GM12878 (cell line): ENCODE measurements at regions not wholly inside any gene's neighbourhood (a gene's known extent, or its start where the extent isn't known, plus 50 kb on each side); places are given as distances from the start of the nearest gene placed in this dataset.

Experiments used
- ATAC-seq: fragments of 200-7000 bp; cut with Tn5 transposase; 3 replicates; pipeline ENCODE4 v1.9.1; 2020; ENCODE audit warnings: mild to moderate bottlenecking, moderate library complexity
- BruUV-seq: library from RNA; stranded (reverse); fragments of 400-500 nt; replicated peaks from 2 replicates; lab custom pipeline; 2021; lab: Mats Ljungman, UMichigan
- CTCF ChIA-PET: fragments of 300-600 bp; sonication (Branson Sonifier 250); formaldehyde crosslinking; extraction: SDS; loops from one replicate; lab custom pipeline; 2021; ENCODE audit warnings: inconsistent platforms; lab: Yijun Ruan, JAX
- POLR2A ChIA-PET: fragments of 350-600 bp; formaldehyde crosslinking; extraction: SDS; loops from one replicate; lab custom pipeline; 2021; ENCODE audit warnings: inconsistent platforms; lab: Charles Lee
- RAD21 ChIA-PET: fragments of 300-600 bp; sonication (Branson Sonifier 250); formaldehyde crosslinking; loops from one replicate; lab custom pipeline; 2023; ENCODE audit warnings: antibody characterized with exemption; ENCODE audit not compliant: unreplicated experiment; lab: Charles Lee
- SMC1A ChIA-PET: fragments of 300-600 bp; sonication (Branson Sonifier 250); formaldehyde crosslinking; loops from one replicate; lab custom pipeline; 2023; ENCODE audit not compliant: unreplicated experiment, uncharacterized antibody; lab: Charles Lee
- DNase-seq: peaks from one replicate; pipeline ENCODE4 v3.0.0-alpha.2; 2011; ENCODE audit warnings: low read depth, low spot score
- FAIRE-seq: peaks from 3 replicates; lab custom pipeline; 2011; peaks lifted over from hg19 to GRCh38; lab: Jason Lieb, UNC
- H2AFZ ChIP-seq: 2 replicates; pipeline ENCODE4 v1.6.0; 2011; ENCODE audit warnings: low read depth, low read length, control low read depth; ENCODE audit not compliant: control insufficient read depth
- H3K27ac ChIP-seq: 2 replicates; pipeline ENCODE4 v1.5.1; 2011; ENCODE audit warnings: control low read depth; ENCODE audit not compliant: control insufficient read depth, insufficient read depth
- H3K27me3 ChIP-seq, 2 experiments: replicated peaks in 1 of 2; 2 replicates each; pipeline versions ENCODE4 v1.6.0 to v1.6.1; 2011; ENCODE audit warnings: low read length in 1 of 2; ENCODE audit not compliant: control insufficient read depth in 2 of 2, insufficient read depth in 2 of 2
- H3K36me3 ChIP-seq, 2 experiments: 2 replicates each; pipeline ENCODE4 v1.5.1; 2011; ENCODE audit warnings: low read length in 1 of 2; ENCODE audit not compliant: control insufficient read depth in 2 of 2, insufficient read depth in 2 of 2
- H3K4me1 ChIP-seq: 2 replicates; pipeline ENCODE4 v1.6.1; 2011; ENCODE audit warnings: mild to moderate bottlenecking, low read length, moderate library complexity, mixed read lengths; ENCODE audit not compliant: control insufficient read depth, insufficient read depth
- H3K4me2 ChIP-seq: 2 replicates; pipeline ENCODE4 v1.6.0; 2011; ENCODE audit warnings: control low read depth; ENCODE audit not compliant: control insufficient read depth, insufficient read depth
- H3K4me3 ChIP-seq: fragments of 200-600 bp; sonication (generic); 2 replicates; pipeline ENCODE4 v1.5.1; 2016
- H3K79me2 ChIP-seq: 2 replicates; pipeline ENCODE4 v1.6.0; 2011; ENCODE audit warnings: low read length; ENCODE audit not compliant: control insufficient read depth, insufficient read depth
- H3K9ac ChIP-seq: 2 replicates; pipeline ENCODE4 v1.8.0; 2011; ENCODE audit warnings: low read length, control low read depth, mixed read lengths; ENCODE audit not compliant: control insufficient read depth, insufficient read depth
- H3K9me3 ChIP-seq: replicated peaks from 3 replicates; pipeline ENCODE4 v1.5.1; 2011; ENCODE audit warnings: mild to moderate bottlenecking, low read length; ENCODE audit not compliant: control insufficient read depth, insufficient read depth
- H4K20me1 ChIP-seq: 2 replicates; pipeline ENCODE4 v1.6.0; 2011; ENCODE audit not compliant: control insufficient read depth, insufficient read depth
- BCL3 ChIP-seq: IDR thresholded peaks from 2 replicates; pipeline ENCODE4 v1.6.1; 2011; ENCODE audit warnings: borderline replicate concordance, low read depth, mild to moderate bottlenecking, moderate library complexity, low read length; ENCODE audit not compliant: insufficient read depth, poor library complexity, severe bottlenecking
- BMI1 ChIP-seq: fragments of 450-650 bp; IDR thresholded peaks from 2 replicates; pipeline ENCODE4 v1.6.1; 2016; ENCODE audit warnings: mild to moderate bottlenecking, moderate library complexity, borderline replicate concordance
- CEBPB ChIP-seq, 2 experiments: fragments of 150-350 bp in 1 of 2; IDR thresholded peaks; 2 replicates each; pipeline ENCODE4 v1.6.1; 2012 to 2014; ENCODE audit warnings: low read depth in 2 of 2, low read length in 2 of 2, borderline replicate concordance in 1 of 2, inconsistent platforms in 1 of 2
- EED ChIP-seq: sonication (generic); IDR thresholded peaks from 2 replicates; pipeline ENCODE4 v1.6.1; 2016; ENCODE audit warnings: antibody characterized with exemption, low read depth
- FOXK2 ChIP-seq: fragments of 450-650 bp; IDR thresholded peaks from 2 replicates; pipeline ENCODE4 v1.6.1; 2017; ENCODE audit warnings: mild to moderate bottlenecking, moderate library complexity
- HCFC1 ChIP-seq: fragments of 150-350 bp; IDR thresholded peaks from 2 replicates; pipeline ENCODE4 v1.6.1; 2014; ENCODE audit warnings: low read length
- KAT2A ChIP-seq: conservative IDR thresholded peaks from 2 replicates; pipeline ENCODE4 v1.6.1; 2011; ENCODE audit warnings: low read depth, low read length; ENCODE audit not compliant: control insufficient read depth
- KDM1A ChIP-seq: fragments of 200-600 bp; sonication (generic); IDR thresholded peaks from 2 replicates; pipeline ENCODE4 v1.6.1; 2016; ENCODE audit warnings: borderline replicate concordance
- NR2C2 ChIP-seq: IDR thresholded peaks from 2 replicates; pipeline ENCODE4 v1.6.1; 2011; ENCODE audit warnings: borderline replicate concordance, low read depth; ENCODE audit not compliant: control insufficient read depth, insufficient read length
- NR2F1 ChIP-seq: fragments of 450-650 bp; conservative IDR thresholded peaks from 2 replicates; pipeline ENCODE4 v1.6.1; 2017; ENCODE audit warnings: mild to moderate bottlenecking
- POLR2AphosphoS2 ChIP-seq: IDR thresholded peaks from 2 replicates; pipeline ENCODE4 v1.6.1; 2011; ENCODE audit warnings: low read depth, mild to moderate bottlenecking, low read length, improper control_type of control experiment, moderate library complexity
- REST ChIP-seq: IDR thresholded peaks from 2 replicates; pipeline ENCODE4 v1.6.1; 2012; ENCODE audit warnings: mild to moderate bottlenecking, low read depth, low read length
- RFX5 ChIP-seq: IDR thresholded peaks from 2 replicates; pipeline ENCODE4 v1.6.1; 2011; ENCODE audit warnings: low read depth, low read length, improper control_type of control experiment
- SMC3 ChIP-seq: IDR thresholded peaks from 2 replicates; pipeline ENCODE4 v1.6.1; 2011; ENCODE audit warnings: low read length, improper control_type of control experiment, borderline replicate concordance
- SUPT20H ChIP-seq: IDR thresholded peaks from 2 replicates; pipeline ENCODE4 v1.6.1; 2011; ENCODE audit warnings: low read depth, mild to moderate bottlenecking, low read length, moderate library complexity, borderline replicate concordance; ENCODE audit not compliant: control insufficient read depth
- TAF1 ChIP-seq: IDR thresholded peaks from 2 replicates; pipeline ENCODE4 v1.6.1; 2011; ENCODE audit warnings: mild to moderate bottlenecking, low read depth, low read length, borderline replicate concordance
- TCF3 ChIP-seq: IDR thresholded peaks from 2 replicates; pipeline ENCODE4 v1.6.1; 2012; ENCODE audit warnings: low read depth, mild to moderate bottlenecking, low read length, borderline replicate concordance; ENCODE audit not compliant: insufficient read depth
- ZBED1 ChIP-seq: IDR thresholded peaks from 2 replicates; pipeline ENCODE4 v1.6.1; 2016; ENCODE audit warnings: borderline replicate concordance
- WGBS: methylation state at CpG from one replicate; pipeline ENCODE4 v1.1.6; 2016; ENCODE audit warnings: low lambda C conversion rate; ENCODE audit not compliant: insufficient replicate concordance, insufficient coverage; ENCODE audit errors: missing lambda C conversion rate; 5-methylcytosine and 5-hydroxymethylcytosine counted together
- in situ Hi-C: fragments of 300-500 bp; cut with MboI; formaldehyde crosslinking; loops from 9 replicates; pipeline ENCODE4 v1.14.3; 2018; ENCODE audit warnings: mixed read lengths
- intact Hi-C: fragments of 100-400 bp; cut with micrococcal nuclease; formaldehyde crosslinking; loops from one replicate; pipeline ENCODE4 v1.14.2; 2022; ENCODE audit not compliant: unreplicated experiment

GRCh38 chr11:11709447-11710239 lies 87.8 kb upstream of the GALNT18 start:
- in situ Hi-C loops: no loop called here
- POLR2A ChIA-PET: no interaction called here

More at GRCh38 chr11:11709447-11710239, 87.8 kb upstream of the GALNT18 start:
- DNase-seq (peak; percentile 1), ATAC-seq (no peak), FAIRE-seq (no peak)
- no peaks in the 10 kb centered on the region for H3K4me1 ChIP-seq
- intact Hi-C loops: no loop called here
- H3K79me2 ChIP-seq: no peaks in the 10 kb centered on the region
- SMC1A ChIA-PET: no interaction called here
- RAD21 ChIA-PET: no interaction called here
- BruUV-seq: no TSS peak
- no peak overlapping the region for H3K4me3 ChIP-seq
- H3K4me2 ChIP-seq: no peak overlapping the region
- WGBS: 19% methylated on average over 7 of the region's 7 CpGs
- H3K27ac ChIP-seq: no peak overlapping the region
- H2AFZ ChIP-seq: no peak overlapping the region
- CTCF ChIA-PET: no interaction called here
- no peaks in the 10 kb centered on the region for H3K9me3 ChIP-seq
- TF ChIP-seq RFX5 (no peak), NR2F1 (no peak), TAF1 (no peak), REST (no peak), FOXK2 (no peak), KDM1A (no peak), EED (no peak), TCF3 (no peak), POLR2AphosphoS2 (no peak), HCFC1 (no peak), KAT2A (no peak), BMI1 (no peak), NR2C2 (no peak), SMC3 (no peak), SUPT20H (no peak), BCL3 (no peak), ZBED1 (no peak), CEBPB (IDR thresholded peaks at IDR 0.05; ENCODE audit: borderline replicate concordance in 1 of 2, low read depth in 2 of 2, low read length in 2 of 2) (no peak)
- no peak overlapping the region for H3K9ac ChIP-seq
- H3K27me3 ChIP-seq: peaks cover 3 to 4% of the 10 kb centered on the region in 2 experiments; a peak in 2 of 4 replicates
- no peaks in the 10 kb centered on the region for H4K20me1 ChIP-seq
- no peaks in the 10 kb centered on the region for H3K36me3 ChIP-seq
